ENCODE measurements at regions not wholly inside any gene's neighbourhood (a gene's known extent, or its start where the extent isn't known, plus 50 kb on each side); places are given as distances from the start of the nearest gene placed in this dataset.

GRCh38 chr12:19960527-19960926 is 407.8 kb upstream of the PDE3A start:
- Histone ChIP-seq H3K36me3 (no peaks in the 10 kb centered on the region), H3K4me3 (no peak overlapping the region), H3K27me3 (no peaks in the 10 kb centered on the region), H3K27ac (no peak overlapping the region), H3K4me1 (peaks cover 12% of the 10 kb centered on the region; the same call in 1 of the 2 replicates), H3K9me3 (replicated peaks) (no peaks in the 10 kb centered on the region)
- no peak for DNase-seq

GRCh38 chr12:19962192-19962591 is 406.1 kb upstream of the PDE3A start:
- Histone ChIP-seq H3K36me3 (no peaks in the 10 kb centered on the region), H3K9me3 (replicated peaks) (no peaks in the 10 kb centered on the region), H3K27ac (no peak overlapping the region), H3K4me1 (peaks cover 12% of the 10 kb centered on the region; the same call in 1 of the 2 replicates), H3K27me3 (no peaks in the 10 kb centered on the region), H3K4me3 (no peak overlapping the region)
- no peak for DNase-seq

DNA sequence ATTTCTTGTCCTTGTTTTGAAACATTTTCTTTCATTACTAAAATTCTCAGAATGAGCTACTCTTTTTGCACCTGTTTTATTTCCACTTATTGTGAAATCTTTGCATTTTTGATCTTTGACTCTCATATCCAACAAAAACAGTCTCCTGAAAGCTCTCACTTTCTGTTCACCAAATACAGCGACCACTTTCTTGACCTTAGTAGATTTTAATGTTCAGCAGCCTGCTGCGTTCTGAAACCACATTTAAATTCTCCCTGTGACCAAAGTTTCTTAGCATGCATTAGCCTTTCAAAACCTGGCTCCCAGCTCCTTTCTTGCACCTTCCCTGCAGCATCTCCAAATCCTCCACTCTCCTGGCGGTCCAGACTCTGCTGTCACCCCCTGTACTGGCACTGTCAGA is 404.4 kb upstream of the PDE3A start:
- DNase-seq: no peak
- no peak overlapping the region for H3K27ac ChIP-seq
- H3K27me3 ChIP-seq: no peaks in the 10 kb centered on the region
- H3K9me3 ChIP-seq (replicated peaks): no peaks in the 10 kb centered on the region
- no peaks in the 10 kb centered on the region for H3K36me3 ChIP-seq
- H3K4me3 ChIP-seq: no peak overlapping the region
- H3K4me1 ChIP-seq: peaks cover 7% of the 10 kb centered on the region; the same call in 1 of the 2 replicates

DNA sequence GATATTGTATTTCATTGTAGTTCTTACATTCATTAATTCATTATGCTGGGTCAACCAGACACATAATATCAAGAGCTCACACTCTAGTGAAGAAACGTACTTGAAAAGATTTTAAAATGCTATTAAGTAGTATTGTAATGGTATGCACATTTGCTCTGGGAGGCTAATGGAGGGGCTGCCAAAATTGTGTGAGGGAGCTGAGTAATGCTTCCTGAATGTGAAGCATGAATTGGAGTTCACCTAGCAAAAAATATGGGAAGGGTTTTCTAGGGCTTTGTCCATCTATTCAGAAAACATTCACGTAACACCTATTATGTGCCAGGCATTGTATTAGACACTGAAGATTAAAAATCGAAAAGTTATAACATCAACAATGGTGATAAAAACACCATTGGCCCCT is 403.8 kb upstream of the PDE3A start:
- H3K4me1 ChIP-seq: peaks cover under 1% of the 10 kb centered on the region; the same call in 1 of the 2 replicates
- no peak overlapping the region for H3K27ac ChIP-seq
- DNase-seq: no peak
- no peaks in the 10 kb centered on the region for H3K36me3 ChIP-seq
- H3K27me3 ChIP-seq: no peaks in the 10 kb centered on the region
- H3K4me3 ChIP-seq: no peak overlapping the region
- H3K9me3 ChIP-seq (replicated peaks): no peaks in the 10 kb centered on the region

DNA sequence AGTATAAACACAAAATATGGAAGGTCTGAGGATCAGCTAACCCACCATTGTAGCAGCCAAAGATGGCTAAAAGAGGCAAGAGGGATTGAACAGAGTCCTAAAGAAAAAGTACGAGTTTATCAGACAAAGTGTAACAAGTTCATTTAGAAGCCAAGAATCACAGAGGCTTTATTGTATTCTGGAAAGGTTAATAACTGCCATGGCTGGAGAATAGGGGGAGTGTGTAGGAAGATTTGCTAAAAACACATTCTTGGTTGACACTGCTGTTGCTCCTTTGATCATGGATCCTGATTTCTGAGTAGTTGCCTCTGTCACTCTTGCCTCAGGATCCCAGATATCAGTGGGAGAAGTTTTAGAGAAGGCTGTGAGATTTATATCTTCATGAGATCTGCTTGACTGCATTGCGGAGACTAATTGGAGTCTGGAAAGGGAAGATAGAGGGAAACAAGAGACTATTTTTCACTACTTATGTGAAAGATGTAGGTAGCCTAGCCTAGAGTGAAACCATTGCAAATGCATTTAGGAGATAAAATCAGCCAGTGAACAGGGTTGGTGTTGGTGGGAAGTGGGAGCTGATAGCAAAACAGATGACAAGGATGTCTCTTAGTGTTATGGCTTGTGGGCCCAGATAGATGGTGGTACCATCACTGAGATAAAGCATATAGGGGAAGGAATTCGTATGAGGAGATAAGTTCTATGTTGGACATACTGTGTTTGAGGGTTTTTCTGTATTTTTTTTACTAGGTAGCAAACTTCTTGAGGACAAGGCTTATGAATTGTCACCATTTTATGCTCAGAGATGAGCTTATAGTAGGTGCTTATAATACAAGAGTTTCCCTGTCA is 402.9 kb upstream of the PDE3A start:
- Histone ChIP-seq H3K4me1 (no peaks in the 10 kb centered on the region; the same call in 1 of the 2 replicates), H3K36me3 (no peaks in the 10 kb centered on the region), H3K9me3 (replicated peaks) (no peaks in the 10 kb centered on the region), H3K27me3 (no peaks in the 10 kb centered on the region), H3K4me3 (no peak overlapping the region), H3K27ac (no peak overlapping the region)
- no peak for DNase-seq

GRCh38 chr12:19967001-19967400 is 401.3 kb upstream of the PDE3A start:
- Histone ChIP-seq H3K36me3 (no peaks in the 10 kb centered on the region), H3K27ac (no peak overlapping the region), H3K9me3 (replicated peaks) (no peaks in the 10 kb centered on the region), H3K27me3 (no peaks in the 10 kb centered on the region), H3K4me1 (no peaks in the 10 kb centered on the region; the same call in 1 of the 2 replicates), H3K4me3 (no peak overlapping the region)
- DNase-seq: no peak

GRCh38 chr12:19967431-19967830 is 400.9 kb upstream of the PDE3A start:
- no peak overlapping the region for H3K4me3 ChIP-seq
- no peaks in the 10 kb centered on the region for H3K27me3 ChIP-seq
- H3K9me3 ChIP-seq (replicated peaks): no peaks in the 10 kb centered on the region
- no peaks in the 10 kb centered on the region; the same call in 1 of the 2 replicates for H3K4me1 ChIP-seq
- DNase-seq: no peak
- no peak overlapping the region for H3K27ac ChIP-seq
- H3K36me3 ChIP-seq: no peaks in the 10 kb centered on the region

GRCh38 chr12:19970116-19970515 is 398.2 kb upstream of the PDE3A start:
- Histone ChIP-seq H3K9me3 (replicated peaks) (no peaks in the 10 kb centered on the region), H3K4me3 (no peak overlapping the region), H3K27ac (no peak overlapping the region), H3K27me3 (no peaks in the 10 kb centered on the region), H3K4me1 (no peaks in the 10 kb centered on the region; the same call in 1 of the 2 replicates), H3K36me3 (no peaks in the 10 kb centered on the region)
- no peak for DNase-seq

DNA sequence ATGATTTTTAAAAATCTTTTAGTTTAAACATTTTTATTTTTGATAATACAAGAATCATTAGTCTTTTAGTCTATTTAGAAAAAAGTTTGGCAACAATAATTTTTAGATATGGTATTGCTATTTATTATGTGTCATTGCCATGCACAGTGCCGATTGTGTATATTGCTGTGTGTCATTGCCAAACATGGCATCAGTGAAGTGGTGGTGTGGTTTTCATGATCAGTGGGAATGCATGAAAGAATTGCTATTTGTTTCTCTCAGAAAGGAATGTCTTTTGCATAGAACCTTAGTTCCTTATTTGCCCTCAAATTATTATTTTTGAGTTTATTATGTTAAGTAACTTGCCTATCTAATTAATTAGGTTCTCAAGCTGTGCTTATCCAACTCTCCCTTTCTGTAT is 397.5 kb upstream of the PDE3A start:
- H3K27ac ChIP-seq: no peak overlapping the region
- no peaks in the 10 kb centered on the region for H3K36me3 ChIP-seq
- no peak for DNase-seq
- H3K4me1 ChIP-seq: no peaks in the 10 kb centered on the region; the same call in 1 of the 2 replicates
- no peak overlapping the region for H3K4me3 ChIP-seq
- no peaks in the 10 kb centered on the region for H3K27me3 ChIP-seq
- H3K9me3 ChIP-seq (replicated peaks): no peaks in the 10 kb centered on the region

DNA sequence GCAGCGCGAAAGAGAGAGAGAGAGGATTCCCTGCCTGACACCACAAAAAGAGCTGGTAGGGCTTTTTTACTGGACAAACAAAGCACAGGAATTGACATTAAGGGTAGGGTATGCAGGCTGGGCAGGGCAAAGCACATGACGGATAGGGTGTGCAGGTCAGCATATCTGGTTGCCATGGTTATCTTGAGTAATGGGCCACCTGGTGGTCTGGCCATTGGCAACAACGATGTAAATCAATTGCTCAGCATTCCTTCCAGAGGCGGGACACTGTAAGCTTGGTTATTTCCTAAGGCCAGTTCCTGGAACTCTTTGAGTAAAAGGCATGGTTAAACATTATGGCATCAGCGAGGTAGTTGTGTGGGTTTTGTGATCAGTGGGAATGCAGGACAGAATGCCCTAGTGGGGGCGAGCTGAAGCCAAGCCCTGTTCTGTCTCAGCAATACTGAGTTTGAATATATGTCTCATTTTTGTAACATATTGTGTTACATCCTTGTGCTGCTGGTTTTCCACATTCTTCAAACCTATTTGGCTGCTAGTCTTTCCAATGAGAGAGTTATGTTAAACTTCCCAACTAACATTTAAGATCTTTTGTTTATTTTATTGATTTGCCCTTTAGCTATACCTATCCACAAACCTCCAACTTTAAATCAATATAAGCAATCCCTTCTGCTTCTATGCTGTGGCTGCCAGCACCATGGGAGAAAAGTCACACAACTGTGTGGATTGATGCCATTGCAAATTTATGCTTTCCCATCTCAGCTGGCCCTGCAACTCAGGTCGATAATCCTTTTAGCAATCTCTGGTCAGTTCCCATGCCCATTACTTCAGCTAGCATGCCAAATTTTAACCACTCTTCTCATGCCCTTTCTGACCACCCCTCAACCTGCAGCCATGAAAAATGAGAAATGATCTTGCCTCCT is 396.7 kb upstream of the PDE3A start:
- no peaks in the 10 kb centered on the region for H3K36me3 ChIP-seq
- no peaks in the 10 kb centered on the region; the same call in 1 of the 2 replicates for H3K4me1 ChIP-seq
- no peaks in the 10 kb centered on the region for H3K27me3 ChIP-seq
- DNase-seq: no peak
- H3K9me3 ChIP-seq (replicated peaks): no peaks in the 10 kb centered on the region
- no peak overlapping the region for H3K4me3 ChIP-seq
- peak overlapping the region; percentile 11; the same call in 1 of the 2 replicates for H3K27ac ChIP-seq

- Histone ChIP-seq H3K4me3 (no peak overlapping the region), H3K9me3 (replicated peaks) (no peaks in the 10 kb centered on the region), H3K36me3 (no peaks in the 10 kb centered on the region), H3K27me3 (no peaks in the 10 kb centered on the region), H3K27ac (peak overlapping the region; percentile 11; the same call in 1 of the 2 replicates), H3K4me1 (no peaks in the 10 kb centered on the region; the same call in 1 of the 2 replicates)
- DNase-seq: no peak
Measured at GRCh38 chr12:19972325-19973288, 395.7 kb upstream of the PDE3A start.

- no peaks in the 10 kb centered on the region for H3K4me1 ChIP-seq
- no peaks in the 10 kb centered on the region for H3K27me3 ChIP-seq
- DNase-seq: peak in 1 of 2 experiments; percentile 33
- no peak overlapping the region for H3K4me3 ChIP-seq
- no peak overlapping the region for H3K27ac ChIP-seq
- H3K36me3 ChIP-seq: no peaks in the 10 kb centered on the region
- H3K9me3 ChIP-seq (replicated peaks): no peaks in the 10 kb centered on the region; the same call in 1 of the 2 replicates
Measured at GRCh38 chr12:19978193-19978592, 390.1 kb upstream of the PDE3A start.

DNA sequence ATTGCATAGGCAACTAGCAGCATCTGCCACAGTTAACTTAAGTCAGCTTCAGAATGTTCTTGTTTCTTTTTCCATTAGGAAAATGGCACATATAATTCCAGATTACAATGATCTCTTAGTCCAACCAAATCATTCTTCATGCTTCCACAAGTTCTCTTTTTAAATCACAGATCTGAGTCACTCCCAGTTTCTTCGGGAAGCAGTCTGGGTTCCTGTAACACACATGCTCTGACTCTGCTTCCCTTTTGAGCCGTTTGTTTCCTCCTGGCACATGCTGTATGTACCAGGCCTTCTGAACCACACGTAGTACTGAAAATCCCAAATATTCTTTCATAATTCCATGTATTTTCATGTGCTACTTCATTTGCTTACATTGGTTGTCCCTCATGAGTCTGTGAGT is 388.8 kb upstream of the PDE3A start:
- DNase-seq: no peak
- no peak overlapping the region for H3K4me3 ChIP-seq
- H3K4me1 ChIP-seq: no peaks in the 10 kb centered on the region
- no peaks in the 10 kb centered on the region for H3K27me3 ChIP-seq
- H3K36me3 ChIP-seq: no peaks in the 10 kb centered on the region
- H3K27ac ChIP-seq: no peak overlapping the region
- no peaks in the 10 kb centered on the region; the same call in 1 of the 2 replicates for H3K9me3 ChIP-seq (replicated peaks)

DNA sequence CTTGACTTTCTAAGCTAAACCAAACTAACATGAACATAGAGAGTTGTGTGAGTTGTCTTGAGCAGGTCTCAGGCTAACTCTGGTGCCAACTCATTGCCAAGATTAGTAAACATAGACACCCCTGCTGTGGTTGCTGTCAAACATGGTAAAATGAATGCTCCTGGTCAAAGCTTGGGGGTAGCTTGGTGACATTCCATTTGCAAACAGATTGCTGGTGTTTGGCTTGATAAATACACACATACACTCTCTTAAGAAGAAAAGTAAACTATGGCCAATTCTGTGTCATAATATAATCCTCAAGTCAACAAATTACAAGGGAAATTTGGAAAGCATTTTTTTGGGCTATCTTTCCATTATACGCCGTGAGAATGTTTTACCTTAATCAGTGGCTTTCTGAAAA is 386.4 kb upstream of the PDE3A start:
- no peak overlapping the region for H3K27ac ChIP-seq
- H3K36me3 ChIP-seq: no peaks in the 10 kb centered on the region
- H3K27me3 ChIP-seq: no peaks in the 10 kb centered on the region
- H3K4me3 ChIP-seq: no peak overlapping the region
- no peaks in the 10 kb centered on the region for H3K4me1 ChIP-seq
- no peaks in the 10 kb centered on the region; the same call in 1 of the 2 replicates for H3K9me3 ChIP-seq (replicated peaks)
- no peak for DNase-seq
